ENCODE measurements at regions not wholly inside any gene's neighbourhood (a gene's known extent, or its start where the extent isn't known, plus 50 kb on each side); places are given as distances from the start of the nearest gene placed in this dataset.

DNA sequence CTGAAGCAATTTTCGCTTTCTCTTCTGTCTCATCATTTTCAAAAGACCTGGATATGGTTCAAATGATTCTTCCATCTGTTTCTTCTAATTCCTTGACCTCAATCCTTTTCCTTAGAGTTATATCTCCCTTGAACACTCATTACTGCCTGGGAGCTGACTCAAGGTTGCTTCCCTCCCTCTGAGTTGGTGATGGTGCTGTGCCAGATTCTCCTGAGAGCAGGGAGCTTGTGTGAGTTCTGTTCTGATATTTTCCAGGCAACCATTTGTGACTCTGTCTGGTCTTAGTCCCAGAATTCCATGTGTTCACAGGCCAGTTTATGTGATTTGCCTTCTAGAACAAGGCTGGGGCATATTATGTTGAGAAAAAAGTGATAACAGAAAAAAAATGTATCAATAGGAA, 505.1 kb upstream of the SYT1 start:
- no peak for TF ChIP-seq POLR2AphosphoS5 (IDR thresholded peaks at IDR 0.05)
- TF ChIP-seq, protein P1, sequence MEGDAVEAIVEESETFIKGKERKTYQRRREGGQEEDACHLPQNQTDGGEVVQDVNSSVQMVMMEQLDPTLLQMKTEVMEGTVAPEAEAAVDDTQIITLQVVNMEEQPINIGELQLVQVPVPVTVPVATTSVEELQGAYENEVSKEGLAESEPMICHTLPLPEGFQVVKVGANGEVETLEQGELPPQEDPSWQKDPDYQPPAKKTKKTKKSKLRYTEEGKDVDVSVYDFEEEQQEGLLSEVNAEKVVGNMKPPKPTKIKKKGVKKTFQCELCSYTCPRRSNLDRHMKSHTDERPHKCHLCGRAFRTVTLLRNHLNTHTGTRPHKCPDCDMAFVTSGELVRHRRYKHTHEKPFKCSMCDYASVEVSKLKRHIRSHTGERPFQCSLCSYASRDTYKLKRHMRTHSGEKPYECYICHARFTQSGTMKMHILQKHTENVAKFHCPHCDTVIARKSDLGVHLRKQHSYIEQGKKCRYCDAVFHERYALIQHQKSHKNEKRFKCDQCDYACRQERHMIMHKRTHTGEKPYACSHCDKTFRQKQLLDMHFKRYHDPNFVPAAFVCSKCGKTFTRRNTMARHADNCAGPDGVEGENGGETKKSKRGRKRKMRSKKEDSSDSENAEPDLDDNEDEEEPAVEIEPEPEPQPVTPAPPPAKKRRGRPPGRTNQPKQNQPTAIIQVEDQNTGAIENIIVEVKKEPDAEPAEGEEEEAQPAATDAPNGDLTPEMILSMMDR (IDR thresholded peaks at IDR 0.05 in 8 of 11, conservative IDR thresholded peaks at IDR 0.05 in 3 of 11) = no peak

Data from spleen (tissue), 7 donors.